ENCODE measurements at regions not wholly inside any gene's neighbourhood (a gene's known extent, or its start where the extent isn't known, plus 50 kb on each side); places are given as distances from the start of the nearest gene placed in this dataset.
"Not testable (repeated sequence)": the region's sequence is repeated elsewhere in the genome, so short reads cannot be mapped to it uniquely, and the experiment has no call there.

DNA sequence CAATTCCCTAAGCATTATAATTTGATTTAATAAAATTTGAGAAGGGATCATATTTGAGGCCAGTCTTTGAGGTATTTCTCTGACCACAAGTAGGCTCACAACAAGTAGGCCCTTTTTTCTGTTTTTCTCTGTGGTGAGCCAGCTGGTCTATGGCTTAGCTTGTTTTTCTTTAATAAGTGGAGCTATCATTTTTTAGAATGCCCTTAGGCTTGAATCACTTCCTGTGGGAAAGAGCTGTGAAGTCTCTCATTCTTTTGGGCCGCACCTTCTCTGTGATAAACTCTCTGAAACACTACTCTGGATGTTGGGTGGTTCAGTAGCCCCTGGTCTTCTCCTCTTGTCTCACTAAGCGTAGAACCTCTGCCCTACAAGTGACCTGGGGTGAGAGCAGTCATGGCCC, 235.9 kb downstream of the SUCLG1 start:
- TF ChIP-seq, protein P1, sequence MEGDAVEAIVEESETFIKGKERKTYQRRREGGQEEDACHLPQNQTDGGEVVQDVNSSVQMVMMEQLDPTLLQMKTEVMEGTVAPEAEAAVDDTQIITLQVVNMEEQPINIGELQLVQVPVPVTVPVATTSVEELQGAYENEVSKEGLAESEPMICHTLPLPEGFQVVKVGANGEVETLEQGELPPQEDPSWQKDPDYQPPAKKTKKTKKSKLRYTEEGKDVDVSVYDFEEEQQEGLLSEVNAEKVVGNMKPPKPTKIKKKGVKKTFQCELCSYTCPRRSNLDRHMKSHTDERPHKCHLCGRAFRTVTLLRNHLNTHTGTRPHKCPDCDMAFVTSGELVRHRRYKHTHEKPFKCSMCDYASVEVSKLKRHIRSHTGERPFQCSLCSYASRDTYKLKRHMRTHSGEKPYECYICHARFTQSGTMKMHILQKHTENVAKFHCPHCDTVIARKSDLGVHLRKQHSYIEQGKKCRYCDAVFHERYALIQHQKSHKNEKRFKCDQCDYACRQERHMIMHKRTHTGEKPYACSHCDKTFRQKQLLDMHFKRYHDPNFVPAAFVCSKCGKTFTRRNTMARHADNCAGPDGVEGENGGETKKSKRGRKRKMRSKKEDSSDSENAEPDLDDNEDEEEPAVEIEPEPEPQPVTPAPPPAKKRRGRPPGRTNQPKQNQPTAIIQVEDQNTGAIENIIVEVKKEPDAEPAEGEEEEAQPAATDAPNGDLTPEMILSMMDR (IDR thresholded peaks at IDR 0.05), result no peak
- no peak for DNase-seq (ENCODE audit: low spot score)
- ATAC-seq (ENCODE audit: low FRiP score), result no peak

DNA sequence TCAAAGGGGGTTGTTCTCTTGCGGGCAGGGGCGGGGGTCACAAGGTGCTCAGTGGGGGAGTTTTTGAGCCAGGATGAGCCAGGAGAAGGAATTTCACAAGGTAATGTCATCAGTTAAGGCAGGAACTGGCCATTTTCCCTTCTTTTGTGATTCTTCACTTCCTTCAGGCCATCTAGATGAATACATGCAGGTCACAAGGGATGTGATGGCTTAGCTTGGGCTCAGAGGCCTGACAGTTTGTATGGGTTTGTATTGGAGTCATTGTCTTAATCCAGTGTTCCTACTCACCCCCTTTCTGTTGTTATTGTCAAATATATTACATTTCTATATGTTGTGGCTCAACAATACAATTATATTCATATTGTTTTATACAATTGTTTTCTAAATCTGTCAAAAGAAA, 238.0 kb downstream of the SUCLG1 start:
- not testable (repeated sequence) for ATAC-seq (ENCODE audit: low FRiP score); DNase-seq (ENCODE audit: low spot score)

DNA sequence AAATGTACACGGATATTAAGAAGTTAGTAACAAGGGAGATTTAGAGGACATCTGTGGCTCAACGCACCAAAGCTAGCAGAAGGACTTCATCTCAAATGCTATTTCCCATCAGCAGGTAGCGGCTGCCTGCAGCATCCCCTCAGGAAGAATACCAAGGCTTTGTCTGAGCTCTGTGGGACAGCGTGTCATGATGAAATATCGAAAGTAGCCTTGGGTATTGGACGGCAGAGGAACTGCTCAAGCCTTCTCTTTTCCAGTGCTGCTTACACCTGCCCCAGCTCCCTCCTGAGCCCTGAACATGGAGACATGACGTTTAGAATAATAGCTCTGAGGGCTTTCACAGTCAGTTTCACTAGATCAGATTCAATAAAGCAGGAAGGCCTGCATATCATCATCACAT, 241.6 kb downstream of the SUCLG1 start:
- ATAC-seq (ENCODE audit: low FRiP score), result no peak
- TF ChIP-seq, protein P1 (IDR thresholded peaks at IDR 0.05), result no peak
- DNase-seq (ENCODE audit: low spot score), result no peak

DNA sequence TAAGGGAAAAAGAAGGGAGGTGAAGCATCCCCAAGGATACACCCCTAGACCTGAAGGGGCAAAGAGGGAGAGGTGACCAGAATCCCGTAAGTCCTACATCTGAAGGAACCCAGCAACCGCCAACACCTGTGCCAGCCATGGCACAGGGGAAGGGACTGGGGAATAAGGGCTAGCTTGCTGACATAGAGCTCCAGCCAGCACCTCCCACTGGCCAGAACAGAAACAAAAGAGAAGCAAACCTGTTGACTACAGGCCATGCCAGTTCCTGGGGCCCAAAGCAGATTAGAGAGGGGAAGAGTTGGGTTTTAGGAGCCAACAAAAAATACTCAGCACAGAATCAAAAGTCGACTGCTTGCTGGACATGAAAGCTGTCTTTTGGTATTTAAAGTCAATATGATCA, 244.6 kb downstream of the SUCLG1 start:
- no peak for DNase-seq (ENCODE audit: low spot score)
- ATAC-seq (ENCODE audit: low FRiP score), result no peak
- TF ChIP-seq, protein P1 (IDR thresholded peaks at IDR 0.05), result no peak

DNA sequence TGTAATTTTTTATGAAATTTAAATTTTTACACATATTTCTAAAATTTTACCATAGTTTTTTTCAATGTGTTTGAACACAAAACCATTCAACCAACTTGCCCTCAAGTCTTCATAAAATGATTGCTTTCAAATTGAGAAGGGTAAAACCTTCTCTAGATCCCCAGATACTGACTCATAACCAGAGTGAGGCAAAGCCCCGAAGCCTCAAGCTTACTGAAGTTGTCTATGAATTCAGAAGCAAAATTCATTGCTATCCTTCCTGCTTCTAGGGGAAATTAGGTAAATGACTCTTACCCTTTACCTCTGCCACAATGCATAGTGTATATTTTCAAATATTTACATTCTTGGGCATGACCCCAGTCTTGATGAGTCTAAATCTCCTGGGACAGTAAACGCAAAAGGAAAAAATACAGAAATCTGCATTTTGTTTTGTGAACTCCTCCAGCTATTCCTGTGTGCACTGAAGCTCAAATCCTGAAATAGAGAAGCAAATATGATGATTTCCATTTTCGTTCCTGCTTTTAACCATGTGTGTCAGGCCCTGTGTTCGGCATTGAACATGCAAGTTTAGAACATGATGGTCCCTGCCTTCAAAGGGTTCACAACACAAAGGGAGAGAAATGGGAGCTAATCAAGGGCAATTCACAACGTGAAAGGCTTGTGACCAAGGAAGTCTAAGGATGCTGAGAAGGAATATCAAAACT, 246.3 kb downstream of the SUCLG1 start:
- DNase-seq (ENCODE audit: low spot score), result no peak
- TF ChIP-seq, protein P1 (IDR thresholded peaks at IDR 0.05), result no peak
- ATAC-seq (ENCODE audit: low FRiP score), result no peak

DNA sequence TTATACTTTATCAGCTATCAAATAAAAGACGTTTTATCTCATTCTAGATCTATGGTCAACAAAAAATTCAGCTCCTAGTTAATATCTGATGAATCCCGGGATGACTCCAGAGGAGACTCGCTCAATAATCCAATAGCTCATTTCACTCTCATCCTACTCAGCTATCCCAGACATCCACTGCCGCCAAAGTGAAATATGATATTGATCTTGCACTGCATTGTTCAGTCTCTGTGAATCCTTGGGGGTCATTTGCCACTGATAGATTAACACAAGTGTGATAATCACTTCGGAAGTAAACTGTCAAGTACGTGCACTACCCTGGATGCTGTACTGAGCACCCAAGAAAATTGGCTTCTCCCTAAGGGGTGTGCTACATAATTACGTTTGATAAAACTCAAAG, 249.1 kb downstream of the SUCLG1 start:
- TF ChIP-seq, protein P1 (IDR thresholded peaks at IDR 0.05), result no peak
- DNase-seq (ENCODE audit: low spot score) (no peak), ATAC-seq (ENCODE audit: low FRiP score) (no peak)

DNA sequence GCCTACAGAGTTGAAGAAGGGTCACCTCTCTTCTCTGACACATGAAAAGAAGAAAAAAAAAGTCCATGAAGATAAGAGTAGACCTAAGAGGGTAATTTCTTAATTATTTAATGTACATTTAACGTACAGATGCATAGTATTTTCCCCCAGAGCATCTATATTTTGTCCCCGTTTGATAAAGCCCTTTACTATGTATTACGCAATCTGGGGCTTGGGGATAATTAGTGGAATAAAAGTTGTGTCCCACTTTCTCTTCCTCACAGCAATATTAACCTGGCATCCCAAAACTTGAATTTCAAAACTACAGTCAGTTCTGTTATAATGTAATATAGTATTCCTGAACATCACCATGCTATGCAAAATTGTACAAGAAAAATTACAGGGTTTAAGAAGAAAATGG, 254.1 kb downstream of the SUCLG1 start:
- ATAC-seq (ENCODE audit: low FRiP score) (no peak), DNase-seq (ENCODE audit: low spot score) (no peak)
- TF ChIP-seq, protein P1 (IDR thresholded peaks at IDR 0.05), result no peak

All from omental fat pad (tissue), 3 donors.